HepG2 (cell line): ENCODE measurements at regions not wholly inside any gene's neighbourhood (a gene's known extent, or its start where the extent isn't known, plus 50 kb on each side); places are given as distances from the start of the nearest gene placed in this dataset.

ENCODE experiments used
- AGO2 ChIP-seq: fragments of 200-400 bp; formaldehyde crosslinking; optimal IDR thresholded peaks from 2 replicates; pipeline ENCODE3; 2017; ENCODE audit warnings: mild to moderate bottlenecking, low read depth, low read length, moderate library complexity
- CHD2 ChIP-seq: IDR thresholded peaks from 2 replicates; pipeline ENCODE4 v1.6.1; 2011; ENCODE audit warnings: low read depth, low read length, improper control_type of control experiment
- DPF2 ChIP-seq: sonication (generic); formaldehyde crosslinking; IDR thresholded peaks from 2 replicates; pipeline ENCODE4 v1.4.0; 2020; ENCODE audit warnings: mild to moderate bottlenecking, low read depth, missing genetic modification reagents, borderline replicate concordance
- ELF3 ChIP-seq: IDR thresholded peaks from 2 replicates; pipeline ENCODE4 v1.6.1; 2016; ENCODE audit warnings: missing genetic modification reagents, missing compliant biosample characterization
- FOXA1 ChIP-seq, 2 experiments: fragments of 450-650 bp in 1 of 2; sonication (generic) in 1 of 2; formaldehyde crosslinking in 1 of 2; IDR thresholded peaks; 2 replicates each; pipeline versions ENCODE4 v1.4.0 to v1.6.1; 2016 to 2020; ENCODE audit warnings: missing genetic modification reagents in 1 of 2
- JUN ChIP-seq: sonication (generic); formaldehyde crosslinking; IDR thresholded peaks from 2 replicates; pipeline ENCODE4 v1.4.0; 2020; ENCODE audit warnings: mild to moderate bottlenecking, missing genetic modification reagents
- MAF1 ChIP-seq: sonication (generic); formaldehyde crosslinking; IDR thresholded peaks from 2 replicates; pipeline ENCODE4 v1.5.0; 2020; ENCODE audit warnings: missing genetic modification reagents, borderline replicate concordance
- SIN3A ChIP-seq: IDR thresholded peaks from 2 replicates; pipeline ENCODE4 v1.6.1; 2011; ENCODE audit warnings: low read depth, mild to moderate bottlenecking, control low read depth, low read length, borderline replicate concordance
- SMAD1 ChIP-seq: sonication (generic); formaldehyde crosslinking; IDR thresholded peaks from 2 replicates; pipeline ENCODE4 v1.4.0; 2020; ENCODE audit warnings: missing genetic modification reagents, low read depth, mild to moderate bottlenecking, borderline replicate concordance
- TBX3 ChIP-seq: fragments of 450-650 bp; IDR thresholded peaks from 2 replicates; pipeline ENCODE4 v1.6.1; 2017; ENCODE audit warnings: antibody characterized with exemption, mild to moderate bottlenecking, inconsistent platforms, borderline replicate concordance
- ZNF224 ChIP-seq: sonication (generic); formaldehyde crosslinking; IDR thresholded peaks from 2 replicates; pipeline ENCODE4 v1.5.0; 2020; ENCODE audit warnings: mild to moderate bottlenecking, missing genetic modification reagents
- ZNF274 ChIP-seq: sonication (generic); formaldehyde crosslinking; IDR thresholded peaks from 2 replicates; pipeline ENCODE4 v1.5.1; 2020; ENCODE audit warnings: mild to moderate bottlenecking, missing genetic modification reagents
- ZNF451 ChIP-seq: sonication (generic); formaldehyde crosslinking; IDR thresholded peaks from 2 replicates; pipeline ENCODE4 v1.5.0; 2020; ENCODE audit warnings: mild to moderate bottlenecking, missing genetic modification reagents
- TF ChIP-seq, protein P1 (sequence below): IDR thresholded peaks from 2 replicates; pipeline ENCODE4 v1.6.1; 2016

DNA sequence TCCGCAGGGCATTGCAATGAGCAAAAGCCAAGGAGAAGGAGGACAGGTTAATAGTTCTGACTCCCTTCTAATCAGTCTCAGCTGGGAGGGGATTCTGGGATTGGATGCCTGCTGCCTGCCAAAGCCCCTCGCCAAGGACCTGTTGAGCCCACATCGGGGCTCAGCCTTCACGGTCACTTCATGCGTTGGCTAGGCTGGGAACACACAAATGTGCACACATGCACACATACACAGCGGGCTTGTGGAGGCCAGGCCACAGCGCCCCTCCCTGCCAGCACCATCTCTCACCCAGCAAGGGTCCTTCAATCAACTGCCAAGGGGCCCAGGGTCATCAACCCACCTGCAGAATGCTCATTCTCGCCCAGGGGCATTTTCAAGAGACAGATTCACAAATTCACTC, 113.9 kb downstream of the C5orf15 start:
- TF ChIP-seq SIN3A (no peak), DPF2 (no peak), JUN (CRISPR knock-in tag) (no peak), TBX3 (no peak), CHD2 (no peak), ELF3 (no peak), SMAD1 (no peak), ZNF224 (CRISPR knock-in tag) (no peak), ZNF274 (no peak), MAF1 (CRISPR knock-in tag) (no peak), AGO2 (no peak), ZNF451 (CRISPR knock-in tag) (no peak), FOXA1 (IDR thresholded peaks at IDR 0.05) (no peak), FOXA1 (CRISPR knock-in tag; IDR thresholded peaks at IDR 0.05) (no peak)
- TF ChIP-seq, protein P1, sequence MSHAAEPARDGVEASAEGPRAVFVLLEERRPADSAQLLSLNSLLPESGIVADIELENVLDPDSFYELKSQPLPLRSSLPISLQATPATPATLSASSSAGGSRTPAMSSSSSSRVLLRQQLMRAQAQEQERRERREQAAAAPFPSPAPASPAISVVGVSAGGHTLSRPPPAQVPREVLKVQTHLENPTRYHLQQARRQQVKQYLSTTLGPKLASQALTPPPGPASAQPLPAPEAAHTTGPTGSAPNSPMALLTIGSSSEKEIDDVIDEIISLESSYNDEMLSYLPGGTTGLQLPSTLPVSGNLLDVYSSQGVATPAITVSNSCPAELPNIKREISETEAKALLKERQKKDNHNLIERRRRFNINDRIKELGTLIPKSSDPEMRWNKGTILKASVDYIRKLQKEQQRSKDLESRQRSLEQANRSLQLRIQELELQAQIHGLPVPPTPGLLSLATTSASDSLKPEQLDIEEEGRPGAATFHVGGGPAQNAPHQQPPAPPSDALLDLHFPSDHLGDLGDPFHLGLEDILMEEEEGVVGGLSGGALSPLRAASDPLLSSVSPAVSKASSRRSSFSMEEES, result no peak
